ENCODE measurements at regions not wholly inside any gene's neighbourhood (a gene's known extent, or its start where the extent isn't known, plus 50 kb on each side); places are given as distances from the start of the nearest gene placed in this dataset.

- WGBS (ENCODE audit: insufficient coverage), result 88% methylated on average over 1 of the region's 2 CpGs
- ATAC-seq (no peak), DNase-seq (no peak)
- no peaks in the 10 kb centered on the region for H3K27me3 ChIP-seq (ENCODE audit: control insufficient read depth, insufficient read depth, low read length)
- peaks cover 0 to 2% of the 10 kb centered on the region in 2 donors for H3K27me3 Mint-ChIP-seq (ENCODE audit: low read depth in 2 of 2)
- TF ChIP-seq CTCF (IDR thresholded peaks at IDR 0.05), result no peak
- H3K4me3 Mint-ChIP-seq, result no peak overlapping the region
- H3K36me3 Mint-ChIP-seq, result no peaks in the 10 kb centered on the region
- no peaks in the 10 kb centered on the region for H3K36me3 ChIP-seq (ENCODE audit: control insufficient read depth, insufficient read depth, low read length)
- no peak overlapping the region for H3K27ac Mint-ChIP-seq
- H3K27ac ChIP-seq (ENCODE audit: low read length), result no peak overlapping the region
- no peaks in the 10 kb centered on the region for H3K9me3 Mint-ChIP-seq
- H3K9me3 ChIP-seq (ENCODE audit: control insufficient read depth, insufficient read depth, low read length), result no peaks in the 10 kb centered on the region
- intact Hi-C loops (cut with micrococcal nuclease), result no loop called here
- H3K4me1 Mint-ChIP-seq, result peaks cover 0 to 7% of the 10 kb centered on the region in 2 donors
- peaks cover 8% of the 10 kb centered on the region for H3K4me1 ChIP-seq (ENCODE audit: control insufficient read depth, insufficient read depth, low read length)
- no peak overlapping the region for H3K4me3 ChIP-seq (ENCODE audit: low read length)
Observed at GRCh38 chr15:85318732-85319076, 61.7 kb upstream of the AKAP13 start.

GRCh38 chr15:85324202-85324601 lies 56.2 kb upstream of the AKAP13 start:
- intact Hi-C loops (cut with micrococcal nuclease), result no loop called here
- Mint-ChIP-seq H3K27me3 (ENCODE audit: low read depth in 2 of 2) (peaks cover 0 to 2% of the 10 kb centered on the region in 2 donors), H3K9me3 (no peaks in the 10 kb centered on the region), H3K36me3 (no peaks in the 10 kb centered on the region), H3K27ac (no peak overlapping the region), H3K4me3 (no peak overlapping the region), H3K4me1 (peaks cover 0 to under 1% of the 10 kb centered on the region in 2 donors)
- no peak for ATAC-seq
- TF ChIP-seq CTCF (IDR thresholded peaks at IDR 0.05), result no peak
- H3K9me3 ChIP-seq (ENCODE audit: control insufficient read depth, insufficient read depth, low read length), result no peaks in the 10 kb centered on the region
- no peak for DNase-seq
- no peak overlapping the region for H3K4me3 ChIP-seq (ENCODE audit: low read length)
- 17% methylated on average over 1 of the region's 2 CpGs for WGBS (ENCODE audit: insufficient coverage)
- no peaks in the 10 kb centered on the region for H3K27me3 ChIP-seq (ENCODE audit: control insufficient read depth, insufficient read depth, low read length)
- no peak overlapping the region for H3K27ac ChIP-seq (ENCODE audit: low read length)
- H3K36me3 ChIP-seq (ENCODE audit: control insufficient read depth, insufficient read depth, low read length), result no peaks in the 10 kb centered on the region
- H3K4me1 ChIP-seq (ENCODE audit: control insufficient read depth, insufficient read depth, low read length), result no peaks in the 10 kb centered on the region

GRCh38 chr15:85325834-85326233 lies 54.6 kb upstream of the AKAP13 start:
- no peak for ATAC-seq
- TF ChIP-seq CTCF (IDR thresholded peaks at IDR 0.05), result no peak
- Histone ChIP-seq H3K27ac (ENCODE audit: low read length) (peak overlapping the region; percentile 21), H3K36me3 (ENCODE audit: control insufficient read depth, insufficient read depth, low read length) (no peaks in the 10 kb centered on the region), H3K4me1 (ENCODE audit: control insufficient read depth, insufficient read depth, low read length) (peaks cover 14% of the 10 kb centered on the region), H3K27me3 (ENCODE audit: control insufficient read depth, insufficient read depth, low read length) (no peaks in the 10 kb centered on the region), H3K4me3 (ENCODE audit: low read length) (no peak overlapping the region), H3K9me3 (ENCODE audit: control insufficient read depth, insufficient read depth, low read length) (no peaks in the 10 kb centered on the region)
- WGBS (ENCODE audit: insufficient coverage), result 100% methylated on average over 2 of the region's 2 CpGs
- Mint-ChIP-seq H3K27me3 (ENCODE audit: low read depth in 2 of 2) (no peaks in the 10 kb centered on the region), H3K4me1 (peaks cover 15 to 17% of the 10 kb centered on the region in 2 donors), H3K27ac (no peak overlapping the region), H3K4me3 (no peak overlapping the region), H3K9me3 (no peaks in the 10 kb centered on the region), H3K36me3 (no peaks in the 10 kb centered on the region)
- DNase-seq, result no peak
- intact Hi-C loops (cut with micrococcal nuclease), result no loop called here

- Histone ChIP-seq H3K9me3 (ENCODE audit: control insufficient read depth, insufficient read depth, low read length) (no peaks in the 10 kb centered on the region), H3K27me3 (ENCODE audit: control insufficient read depth, insufficient read depth, low read length) (no peaks in the 10 kb centered on the region), H3K4me3 (ENCODE audit: low read length) (no peak overlapping the region), H3K36me3 (ENCODE audit: control insufficient read depth, insufficient read depth, low read length) (no peaks in the 10 kb centered on the region), H3K27ac (ENCODE audit: low read length) (peak overlapping the region; percentile 4), H3K4me1 (ENCODE audit: control insufficient read depth, insufficient read depth, low read length) (peaks cover 18% of the 10 kb centered on the region)
- no peak for ATAC-seq
- Mint-ChIP-seq H3K27ac (no peak overlapping the region), H3K27me3 (ENCODE audit: low read depth in 2 of 2) (no peaks in the 10 kb centered on the region), H3K9me3 (no peaks in the 10 kb centered on the region), H3K36me3 (no peaks in the 10 kb centered on the region), H3K4me1 (peaks cover 20 to 22% of the 10 kb centered on the region in 2 donors), H3K4me3 (no peak overlapping the region)
- intact Hi-C loops (cut with micrococcal nuclease), result no loop called here
- no peak for DNase-seq
- TF ChIP-seq CTCF (IDR thresholded peaks at IDR 0.05), result no peak
Observed at GRCh38 chr15:85326291-85326690, 54.1 kb upstream of the AKAP13 start.
